HCT116 (cell line): ENCODE measurements at regions not wholly inside any gene's neighbourhood (a gene's known extent, or its start where the extent isn't known, plus 50 kb on each side); places are given as distances from the start of the nearest gene placed in this dataset.

Source experiments
- ATAC-seq: fragments of 200-7000 bp; cut with Tn5 transposase; 2 replicates; pipeline ENCODE4 v1.9.1; 2020; ENCODE audit warnings: mild to moderate bottlenecking, moderate library complexity
- BruUV-seq: library from RNA; stranded (reverse); fragments of 400-500 nt; replicated peaks from 2 replicates; lab custom pipeline; 2021; lab: Mats Ljungman, UMichigan
- CTCF ChIA-PET: fragments of 300-600 bp; sonication (Branson Sonifier 250); formaldehyde crosslinking; loops from one replicate; lab custom pipeline; 2021; ENCODE audit warnings: antibody characterized with exemption; lab: Charles Lee
- POLR2A ChIA-PET: fragments of 300-600, 350-600 bp; sonication (Branson Sonifier 250); formaldehyde crosslinking; loops from one replicate; lab custom pipeline; 2021; ENCODE audit warnings: antibody characterized with exemption; lab: Charles Lee
- RAD21 ChIA-PET, 2 experiments: fragments of 300-600 bp; sonication (Branson Sonifier 250); formaldehyde crosslinking; loops; one replicate each; lab custom pipeline; 2023; ENCODE audit warnings: low total read pairs in 2 of 2; ENCODE audit not compliant: uncharacterized antibody in 2 of 2, unreplicated experiment in 2 of 2, low non-redundant PET in 1 of 2; lab: Charles Lee
- DNase-seq: peaks from one replicate; pipeline ENCODE4 v3.0.0-alpha.2; 2010; ENCODE audit warnings: low read depth, low spot score
- H2AFZ ChIP-seq: fragments of 200-600 bp; shearing (Covaris generic), sonication (generic); 2 replicates; pipeline ENCODE4 v1.6.1; 2017; ENCODE audit warnings: low read depth, mixed run types, mixed read lengths, antibody characterized with exemption, low read length; ENCODE audit not compliant: poor library complexity, severe bottlenecking
- H3K27ac ChIP-seq: 2 replicates; pipeline ENCODE4 v1.5.1; 2012; ENCODE audit warnings: low read depth, low read length
- H3K27me3 ChIP-seq: fragments of 200-600 bp; sonication (generic); 2 replicates; pipeline ENCODE4 v1.6.1; 2016; ENCODE audit warnings: mixed run types, low read length, mixed read lengths; ENCODE audit not compliant: insufficient read depth
- H3K36me3 ChIP-seq, 2 experiments: fragments of 200-500 bp in 1 of 2; fragments of 200-600 bp in 1 of 2; sonication (Bioruptor generic) in 1 of 2; sonication (generic) in 1 of 2; 2 replicates each; pipeline versions ENCODE4 v1.5.1 to v1.6.1; 2014 to 2016; ENCODE audit warnings: low read length in 2 of 2, inconsistent platforms in 1 of 2, mixed read lengths in 1 of 2, mixed run types in 1 of 2; ENCODE audit not compliant: insufficient read depth in 2 of 2, control insufficient read depth in 1 of 2
- H3K4me1 ChIP-seq, 2 experiments: fragments of 200-600 bp in 1 of 2; sonication (generic) in 1 of 2; 2 replicates each; pipeline versions ENCODE4 v1.5.1 to v1.6.1; 2012 to 2017; ENCODE audit warnings: low read length in 2 of 2, inconsistent platforms in 1 of 2, mild to moderate bottlenecking in 1 of 2, mixed read lengths in 1 of 2, mixed run types in 1 of 2, moderate library complexity in 1 of 2; ENCODE audit not compliant: insufficient read depth in 2 of 2, control insufficient read depth in 1 of 2
- H3K4me2 ChIP-seq: fragments of 200-600 bp; sonication (generic); 2 replicates; pipeline ENCODE4 v1.6.1; 2017; ENCODE audit warnings: mixed run types, low read length, mixed read lengths
- H3K4me3 ChIP-seq, 2 experiments: fragments of 200-600 bp in 1 of 2; sonication (generic) in 1 of 2; replicated peaks in 1 of 2; 2 replicates each; pipeline ENCODE4 v1.5.1; 2011 to 2016; ENCODE audit warnings: low read length in 2 of 2, control low read depth in 1 of 2, low read depth in 1 of 2, mild to moderate bottlenecking in 1 of 2, mixed read lengths in 1 of 2, mixed run types in 1 of 2
- H3K79me2 ChIP-seq: fragments of 200-600 bp; sonication (generic); 2 replicates; pipeline ENCODE4 v1.6.1; 2017; ENCODE audit warnings: mild to moderate bottlenecking, mixed run types, low read length, moderate library complexity, mixed read lengths; ENCODE audit not compliant: insufficient read depth
- H3K9ac ChIP-seq: fragments of 200-600 bp; sonication (generic); 2 replicates; pipeline ENCODE4 v1.6.1; 2016; ENCODE audit warnings: low read length, mixed read lengths
- H3K9me2 ChIP-seq: fragments of 200-600 bp; sonication (generic), shearing (Covaris generic); 2 replicates; pipeline ENCODE4 v1.6.1; 2017; ENCODE audit warnings: mixed run types, mild to moderate bottlenecking, moderate library complexity; ENCODE audit not compliant: insufficient read depth
- H3K9me3 ChIP-seq, 2 experiments: fragments of 200-500 bp in 1 of 2; fragments of 200-600 bp in 1 of 2; sonication (Bioruptor generic) in 1 of 2; sonication (generic) in 1 of 2; 2 replicates each; pipeline ENCODE4 v1.6.1; 2014 to 2017; ENCODE audit warnings: low read length in 2 of 2, mixed read lengths in 2 of 2, inconsistent platforms in 1 of 2, low read depth in 1 of 2, mild to moderate bottlenecking in 1 of 2, mixed run types in 1 of 2, moderate library complexity in 1 of 2; ENCODE audit not compliant: control insufficient read depth in 1 of 2, insufficient read depth in 1 of 2
- H4K20me1 ChIP-seq: fragments of 200-600 bp; sonication (generic), shearing (Covaris generic); 2 replicates; pipeline ENCODE4 v1.6.1; 2017; ENCODE audit warnings: mixed run types, mild to moderate bottlenecking, moderate library complexity; ENCODE audit not compliant: insufficient read depth
- ATF3 ChIP-seq: IDR thresholded peaks from 2 replicates; pipeline ENCODE4 v1.6.1; 2012
- CBX3 ChIP-seq: IDR thresholded peaks from 2 replicates; pipeline ENCODE4 v1.6.1; 2012; ENCODE audit warnings: low read depth
- CEBPB ChIP-seq: IDR thresholded peaks from 2 replicates; pipeline ENCODE4 v1.6.1; 2012; ENCODE audit warnings: low read depth
- EGR1 ChIP-seq: IDR thresholded peaks from 2 replicates; pipeline ENCODE4 v1.6.1; 2012; ENCODE audit warnings: low read depth
- ELF1 ChIP-seq: IDR thresholded peaks from 2 replicates; pipeline ENCODE4 v1.6.1; 2012; ENCODE audit warnings: low read depth, borderline replicate concordance
- EZH2 ChIP-seq: fragments of 200-600 bp; sonication (generic); IDR thresholded peaks from 2 replicates; pipeline ENCODE4 v1.6.1; 2017; ENCODE audit warnings: antibody characterized with exemption, mixed run types
- EZH2phosphoT487 ChIP-seq: fragments of 200-600 bp; IDR thresholded peaks from 2 replicates; pipeline ENCODE4 v1.6.1; 2018; ENCODE audit warnings: antibody characterized with exemption, borderline replicate concordance
- FOSL1 ChIP-seq: IDR thresholded peaks from 2 replicates; pipeline ENCODE4 v1.6.1; 2012; ENCODE audit warnings: low read depth
- JUND ChIP-seq: IDR thresholded peaks from 2 replicates; pipeline ENCODE4 v1.6.1; 2012
- MAX ChIP-seq: IDR thresholded peaks from 2 replicates; pipeline ENCODE4 v1.6.1; 2012
- POLR2A ChIP-seq: IDR thresholded peaks from 2 replicates; pipeline ENCODE4 v1.7.0; 2011; ENCODE audit warnings: borderline replicate concordance; ENCODE audit not compliant: insufficient read depth, insufficient read length; ENCODE audit errors: extremely low read depth
- POLR2AphosphoS5 ChIP-seq: IDR thresholded peaks from 2 replicates; pipeline ENCODE4 v1.6.1; 2011; ENCODE audit warnings: mild to moderate bottlenecking, low read depth, low read length, moderate library complexity
- RAD21 ChIP-seq: IDR thresholded peaks from 2 replicates; pipeline ENCODE4 v1.6.1; 2012; ENCODE audit warnings: low read depth, mild to moderate bottlenecking
- REST ChIP-seq: IDR thresholded peaks from 2 replicates; pipeline ENCODE4 v1.6.1; 2012; ENCODE audit warnings: low read depth
- SP1 ChIP-seq: IDR thresholded peaks from 2 replicates; pipeline ENCODE4 v1.6.1; 2012; ENCODE audit warnings: low read depth
- SRF ChIP-seq: IDR thresholded peaks from 2 replicates; pipeline ENCODE4 v1.6.1; 2012; ENCODE audit warnings: low read depth
- ZFX ChIP-seq: fragments of 450-650 bp; IDR thresholded peaks from 2 replicates; pipeline ENCODE4 v1.6.1; 2017
- ZNF274 ChIP-seq: fragments of 200-500 bp; sonication (Bioruptor generic); IDR thresholded peaks from 2 replicates; pipeline ENCODE4 v1.6.1; 2014; ENCODE audit warnings: mild to moderate bottlenecking, low read depth, low read length, inconsistent platforms
- intact Hi-C: fragments of 100-400 bp; cut with micrococcal nuclease; formaldehyde crosslinking; loops from 2 replicates; pipeline ENCODE4 v1.10.0; 2022

GRCh38 chr18:31233621-31234275, 71.1 kb upstream of the DSC1 start (continued):
- TF ChIP-seq MAX, result no peak; the same call in 1 of the 2 replicates
- no peak for TF ChIP-seq SRF
- TF ChIP-seq SP1, result no peak
- TF ChIP-seq ATF3, result no peak
- no peak for TF ChIP-seq JUND
- TF ChIP-seq ZFX, result no peak
- no peak for TF ChIP-seq EGR1
- no peak for TF ChIP-seq ELF1
- TF ChIP-seq, all 23 proteins: peak for 0

- H3K4me3 ChIP-seq, result no peak overlapping the region
- no peaks in the 10 kb centered on the region for H3K36me3 ChIP-seq
- peaks cover 19 to 48% of the 10 kb centered on the region in 2 experiments for H3K4me1 ChIP-seq
- ATAC-seq (no peak), DNase-seq (no peak)
- no peak overlapping the region for H3K9ac ChIP-seq
- no peaks in the 10 kb centered on the region for H3K27me3 ChIP-seq
- no peak overlapping the region for H2AFZ ChIP-seq
- no peaks in the 10 kb centered on the region for H4K20me1 ChIP-seq
- no peak overlapping the region for H3K4me2 ChIP-seq
- intact Hi-C loops, result loop anchor here (10.0 kb wide), 1 partner anchor 221 kb away; no protein-coding TSS in a partner anchor
- RAD21 ChIA-PET, result no interaction called here
- H3K9me2 ChIP-seq, result no peaks in the 10 kb centered on the region
- no peak overlapping the region for H3K27ac ChIP-seq
- no peaks in the 10 kb centered on the region for H3K79me2 ChIP-seq
- no peaks in the 10 kb centered on the region for H3K9me3 ChIP-seq
- POLR2A ChIA-PET, result no interaction called here
- BruUV-seq, result no TSS peak
- TF ChIP-seq FOSL1, result no peak
- TF ChIP-seq, all 23 proteins: peak for 0
- CTCF ChIA-PET, result no interaction called here
Observed at GRCh38 chr18:31235856-31236255, 73.2 kb upstream of the DSC1 start.

- Histone ChIP-seq H3K9ac (no peak overlapping the region), H3K4me2 (no peak overlapping the region), H3K4me3 (no peak overlapping the region), H3K4me1 (peaks cover 20 to 49% of the 10 kb centered on the region in 2 experiments), H4K20me1 (no peaks in the 10 kb centered on the region), H3K27me3 (no peaks in the 10 kb centered on the region), H3K9me2 (no peaks in the 10 kb centered on the region), H3K36me3 (no peaks in the 10 kb centered on the region), H3K27ac (no peak overlapping the region), H3K9me3 (no peaks in the 10 kb centered on the region), H2AFZ (no peak overlapping the region), H3K79me2 (no peaks in the 10 kb centered on the region)
- ChIA-PET POLR2A (no interaction called here), CTCF (no interaction called here), RAD21 (no interaction called here)
- no TSS peak for BruUV-seq
- intact Hi-C loops, result loop anchor here (10.0 kb wide), 1 partner anchor 222 kb away; no protein-coding TSS in a partner anchor
- ATAC-seq (no peak), DNase-seq (no peak)
- TF ChIP-seq JUND (no peak), CBX3 (no peak), SP1 (no peak), EZH2phosphoT487 (no peak), ZNF274 (no peak), POLR2A (no peak), SRF (no peak), RAD21 (no peak), REST (no peak), EZH2 (no peak), CEBPB (no peak), POLR2AphosphoS5 (no peak), FOSL1 (no peak)
Observed at GRCh38 chr18:31237142-31237541, 74.5 kb upstream of the DSC1 start.
